Chondrocyte (in vitro differentiated cells): ENCODE measurements at regions not wholly inside any gene's neighbourhood (a gene's known extent, or its start where the extent isn't known, plus 50 kb on each side); places are given as distances from the start of the nearest gene placed in this dataset.

Source experiments
- DNase-seq: peaks from one replicate; pipeline ENCODE4 v3.0.0; 2021; ENCODE audit warnings: mixed read lengths, low spot score
- H3K27ac Mint-ChIP-seq: one replicate; pipeline ENCODE4 v1.8.0; 2021; ENCODE audit warnings: mild to moderate bottlenecking, moderate library complexity, mixed read lengths; ENCODE audit not compliant: unreplicated experiment
- H3K27me3 Mint-ChIP-seq: 2 replicates; pipeline ENCODE4 v1.8.0; 2021; ENCODE audit warnings: low read depth, mixed read lengths
- H3K36me3 Mint-ChIP-seq: 2 replicates; pipeline ENCODE4 v1.8.0; 2021; ENCODE audit warnings: low read depth, mixed read lengths
- H3K4me1 Mint-ChIP-seq: 2 replicates; pipeline ENCODE4 v1.8.0; 2021; ENCODE audit warnings: low read depth, mild to moderate bottlenecking, mixed read lengths
- H3K4me3 Mint-ChIP-seq: one replicate; pipeline ENCODE4 v1.8.0; 2021; ENCODE audit warnings: mild to moderate bottlenecking, moderate library complexity, mixed read lengths; ENCODE audit not compliant: unreplicated experiment
- H3K9me3 Mint-ChIP-seq: 2 replicates; pipeline ENCODE4 v1.8.0; 2021; ENCODE audit warnings: low read depth, mixed read lengths
- TF ChIP-seq, protein P1 (sequence below): fragments of 200-600 bp; sonication (generic); IDR thresholded peaks from 2 replicates; pipeline ENCODE4 v1.5.0; 2021; ENCODE audit warnings: antibody characterized with exemption, mild to moderate bottlenecking, moderate library complexity

DNA sequence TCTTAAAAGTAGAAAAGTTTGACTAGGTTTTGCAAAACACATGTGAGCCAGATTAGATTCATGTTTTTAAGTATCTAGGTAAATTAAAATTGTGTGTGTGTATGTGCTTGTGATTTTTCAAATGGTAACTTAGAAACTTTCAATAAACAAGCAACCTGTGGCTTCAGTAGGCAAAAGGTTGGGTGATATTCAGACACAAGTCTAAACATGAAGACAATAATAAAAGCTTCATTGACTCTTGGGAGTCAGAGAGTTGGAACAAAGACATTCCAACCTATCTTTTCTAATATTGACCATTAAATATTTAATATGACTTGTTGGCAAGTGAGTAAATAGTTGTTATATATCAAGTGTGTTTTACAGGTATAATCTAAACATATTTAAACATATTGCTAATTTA, 1049.6 kb upstream of the ADGRL4 start:
- no peak overlapping the region for H3K4me3 Mint-ChIP-seq
- TF ChIP-seq, protein P1, sequence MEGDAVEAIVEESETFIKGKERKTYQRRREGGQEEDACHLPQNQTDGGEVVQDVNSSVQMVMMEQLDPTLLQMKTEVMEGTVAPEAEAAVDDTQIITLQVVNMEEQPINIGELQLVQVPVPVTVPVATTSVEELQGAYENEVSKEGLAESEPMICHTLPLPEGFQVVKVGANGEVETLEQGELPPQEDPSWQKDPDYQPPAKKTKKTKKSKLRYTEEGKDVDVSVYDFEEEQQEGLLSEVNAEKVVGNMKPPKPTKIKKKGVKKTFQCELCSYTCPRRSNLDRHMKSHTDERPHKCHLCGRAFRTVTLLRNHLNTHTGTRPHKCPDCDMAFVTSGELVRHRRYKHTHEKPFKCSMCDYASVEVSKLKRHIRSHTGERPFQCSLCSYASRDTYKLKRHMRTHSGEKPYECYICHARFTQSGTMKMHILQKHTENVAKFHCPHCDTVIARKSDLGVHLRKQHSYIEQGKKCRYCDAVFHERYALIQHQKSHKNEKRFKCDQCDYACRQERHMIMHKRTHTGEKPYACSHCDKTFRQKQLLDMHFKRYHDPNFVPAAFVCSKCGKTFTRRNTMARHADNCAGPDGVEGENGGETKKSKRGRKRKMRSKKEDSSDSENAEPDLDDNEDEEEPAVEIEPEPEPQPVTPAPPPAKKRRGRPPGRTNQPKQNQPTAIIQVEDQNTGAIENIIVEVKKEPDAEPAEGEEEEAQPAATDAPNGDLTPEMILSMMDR: no peak
- no peak overlapping the region for H3K27ac Mint-ChIP-seq
- no peaks in the 10 kb centered on the region for H3K36me3 Mint-ChIP-seq
- no peak for DNase-seq
- no peaks in the 10 kb centered on the region for H3K9me3 Mint-ChIP-seq
- no peaks in the 10 kb centered on the region for H3K27me3 Mint-ChIP-seq
- no peaks in the 10 kb centered on the region for H3K4me1 Mint-ChIP-seq

DNA sequence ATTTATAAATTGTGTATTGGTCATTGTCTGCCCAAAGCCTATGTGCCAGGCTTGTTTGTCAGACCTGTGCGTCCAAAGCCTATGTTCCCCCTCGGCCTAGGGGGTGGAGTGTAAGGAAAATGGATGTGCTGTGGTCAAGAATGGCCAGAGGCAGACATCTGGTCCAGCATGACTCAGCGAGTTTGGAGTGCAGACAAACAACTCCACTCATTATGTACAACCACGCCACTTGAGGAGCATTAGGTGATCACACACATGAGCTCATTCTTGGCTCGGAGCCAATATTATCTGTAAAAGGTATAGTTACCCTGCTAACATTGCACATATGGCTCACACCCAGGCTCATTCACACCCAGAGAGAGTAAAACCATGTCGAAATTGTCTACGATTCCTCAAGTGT, 1047.6 kb upstream of the ADGRL4 start:
- no peak for DNase-seq
- Mint-ChIP-seq H3K9me3 (no peaks in the 10 kb centered on the region), H3K4me3 (no peak overlapping the region), H3K27me3 (no peaks in the 10 kb centered on the region), H3K27ac (no peak overlapping the region), H3K36me3 (no peaks in the 10 kb centered on the region), H3K4me1 (no peaks in the 10 kb centered on the region)
- TF ChIP-seq, protein P1: no peak

DNA sequence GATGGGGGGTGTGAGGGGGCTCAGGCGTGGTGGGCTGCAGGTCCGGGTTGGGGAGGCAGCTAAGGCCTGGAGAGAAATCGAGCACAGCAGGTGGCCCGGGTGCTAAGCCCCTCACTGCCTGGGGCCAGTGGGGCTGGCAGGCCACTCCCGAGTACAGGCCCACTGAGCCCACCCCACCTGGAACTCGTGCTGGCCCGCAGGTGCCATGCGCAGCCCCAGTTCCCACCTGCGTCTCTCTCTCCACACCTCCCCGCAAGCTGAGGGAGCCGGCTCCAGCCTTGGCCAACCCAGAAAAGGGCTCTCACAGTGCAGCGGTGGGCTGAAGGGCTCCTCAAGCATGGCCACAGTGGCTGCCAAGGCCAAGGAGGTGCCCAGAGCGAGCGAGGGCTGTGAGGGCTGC, 1047.1 kb upstream of the ADGRL4 start:
- H3K27ac Mint-ChIP-seq: no peak overlapping the region
- no peak for DNase-seq
- H3K4me3 Mint-ChIP-seq: no peak overlapping the region
- no peaks in the 10 kb centered on the region for H3K4me1 Mint-ChIP-seq
- TF ChIP-seq, protein P1: no peak
- H3K9me3 Mint-ChIP-seq: no peaks in the 10 kb centered on the region
- H3K27me3 Mint-ChIP-seq: no peaks in the 10 kb centered on the region
- H3K36me3 Mint-ChIP-seq: no peaks in the 10 kb centered on the region

DNA sequence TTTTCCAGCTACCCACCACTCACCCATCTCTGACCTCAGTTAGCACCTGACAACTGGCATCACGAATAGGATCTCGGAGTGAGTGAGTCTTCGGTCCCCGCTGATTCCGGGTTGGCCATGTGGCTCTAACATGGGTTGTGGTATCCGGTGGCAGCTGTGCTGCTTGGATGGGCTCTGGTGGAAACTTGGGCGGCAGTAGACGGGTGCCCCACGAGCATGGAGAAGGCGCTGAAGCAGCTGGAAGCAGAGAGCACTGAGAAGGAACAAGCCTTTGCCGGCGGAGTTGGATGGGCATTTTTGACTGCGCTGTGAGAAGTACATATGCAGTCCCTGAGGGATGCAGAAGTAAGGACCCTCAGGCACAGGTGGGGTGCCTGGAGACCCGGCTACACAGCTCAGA, 1044.0 kb upstream of the ADGRL4 start:
- Mint-ChIP-seq H3K27ac (no peak overlapping the region), H3K4me1 (peaks cover 5% of the 10 kb centered on the region), H3K9me3 (no peaks in the 10 kb centered on the region), H3K36me3 (no peaks in the 10 kb centered on the region), H3K27me3 (no peaks in the 10 kb centered on the region), H3K4me3 (no peak overlapping the region)
- DNase-seq: peak; percentile 83
- TF ChIP-seq, protein P1: no peak

DNA sequence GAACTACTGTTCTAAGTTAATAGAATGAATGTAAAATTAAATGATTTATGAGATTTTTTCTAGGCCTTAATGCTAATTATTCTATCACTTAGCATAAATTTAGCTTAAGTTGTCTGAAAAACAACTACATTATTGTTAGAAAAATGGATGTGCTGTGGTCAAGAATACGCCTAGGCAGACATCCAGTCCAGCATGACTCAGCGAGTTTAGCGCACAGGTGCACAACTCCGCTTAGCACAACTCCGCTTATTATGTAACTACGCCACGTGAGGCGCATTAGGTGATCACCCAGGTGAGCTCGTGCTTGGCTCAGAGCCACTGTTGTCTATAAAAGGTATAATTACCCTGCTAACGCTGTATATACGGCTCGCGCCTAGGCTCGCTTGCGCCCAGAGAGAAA, 1043.6 kb upstream of the ADGRL4 start:
- Mint-ChIP-seq H3K9me3 (no peaks in the 10 kb centered on the region), H3K4me3 (no peak overlapping the region), H3K27me3 (no peaks in the 10 kb centered on the region), H3K4me1 (peaks cover 5% of the 10 kb centered on the region), H3K27ac (no peak overlapping the region), H3K36me3 (no peaks in the 10 kb centered on the region)
- DNase-seq: no peak
- TF ChIP-seq, protein P1: no peak
